HG03045 (cell line): ENCODE measurements at regions not wholly inside any gene's neighbourhood (a gene's known extent, or its start where the extent isn't known, plus 50 kb on each side); places are given as distances from the start of the nearest gene placed in this dataset.
"Not testable (repeated sequence)": the region's sequence is repeated elsewhere in the genome, so short reads cannot be mapped to it uniquely, and the experiment has no call there.

ENCODE experiments used
- ATAC-seq: cut with Tn5 transposase; IDR thresholded peaks from one replicate; pipeline ENCODE4 v1.9.1; 2021; ENCODE audit warnings: mild to moderate bottlenecking, moderate library complexity; ENCODE audit not compliant: unreplicated experiment

DNA sequence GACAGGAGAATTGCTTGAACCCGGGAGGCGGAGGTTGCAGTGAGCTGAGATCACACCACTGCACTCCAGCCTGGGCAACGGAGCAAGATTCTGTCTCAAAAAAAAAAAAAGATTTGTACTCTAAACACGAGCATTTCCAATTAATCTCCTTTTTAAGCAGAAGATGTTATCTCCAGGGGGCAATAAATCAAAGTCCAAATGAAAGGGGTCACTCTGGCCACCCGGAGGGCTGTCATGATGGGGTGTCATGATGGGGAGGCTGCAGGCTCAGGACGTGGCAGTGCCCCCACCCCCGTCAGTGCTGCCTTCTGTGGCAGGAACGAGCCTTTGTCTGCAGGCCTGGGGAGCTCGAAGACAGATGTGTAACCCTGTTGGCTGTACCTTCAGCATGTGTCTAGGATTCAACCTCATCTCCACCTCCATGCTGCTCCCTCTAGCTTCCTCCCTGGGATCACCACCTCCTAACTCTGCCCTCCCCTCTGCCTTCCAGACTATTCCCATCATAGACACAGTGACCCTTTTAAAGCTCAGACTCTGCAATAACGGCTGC, 76.9 kb upstream of the YWHAQ start:
- no peak for ATAC-seq

GRCh38 chr2:9708683-9709538, 78.1 kb upstream of the YWHAQ start:
- no peak for ATAC-seq

- no peak for ATAC-seq
These were observed 78.9 kb upstream of the YWHAQ start for GRCh38 chr2:9709539-9710285.

DNA sequence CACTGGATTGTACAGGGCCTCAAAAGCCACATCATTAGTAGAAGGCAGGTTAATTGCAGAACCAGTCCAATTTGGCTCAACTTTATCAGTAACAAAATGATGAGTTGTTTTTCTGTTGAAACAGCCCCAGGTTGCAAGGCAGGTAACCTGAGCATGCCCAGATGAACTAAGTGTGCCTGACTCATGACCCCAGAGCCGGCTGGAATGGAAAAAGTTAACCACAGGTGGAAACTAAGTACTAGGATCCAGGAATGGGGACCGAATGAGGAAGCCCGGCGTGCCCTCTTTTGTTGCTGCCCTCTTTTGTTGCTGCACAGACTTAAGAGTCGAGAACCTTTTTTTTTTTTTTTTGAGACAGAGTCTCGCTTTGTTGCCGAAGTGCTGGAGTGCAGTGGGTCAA, 79.5 kb upstream of the YWHAQ start:
- no peak for ATAC-seq

DNA sequence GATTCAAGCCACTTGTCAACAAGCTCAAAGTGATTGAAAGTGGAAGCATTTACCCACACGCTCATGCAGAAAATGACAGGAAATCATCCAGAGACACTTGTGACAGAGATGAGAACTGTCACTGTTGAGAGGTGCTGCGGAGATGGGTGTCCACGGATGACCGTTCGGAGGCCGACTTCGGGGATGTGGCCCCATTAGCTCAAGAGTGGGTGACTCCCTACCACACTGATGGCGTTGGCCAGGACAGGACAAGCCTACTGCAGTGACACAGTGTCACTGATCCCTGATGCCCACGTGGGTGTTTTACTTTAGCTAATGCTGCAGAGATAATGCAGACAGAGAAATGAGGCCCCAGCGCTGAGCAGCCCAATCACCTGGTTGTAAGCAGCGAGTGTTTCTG, 81.5 kb upstream of the YWHAQ start:
- ATAC-seq, result no peak

- no peak for ATAC-seq
These were observed 83.9 kb upstream of the YWHAQ start for GRCh38 chr2:9714630-9715214.

GRCh38 chr2:9715238-9715637, 84.4 kb upstream of the YWHAQ start:
- no peak for ATAC-seq

DNA sequence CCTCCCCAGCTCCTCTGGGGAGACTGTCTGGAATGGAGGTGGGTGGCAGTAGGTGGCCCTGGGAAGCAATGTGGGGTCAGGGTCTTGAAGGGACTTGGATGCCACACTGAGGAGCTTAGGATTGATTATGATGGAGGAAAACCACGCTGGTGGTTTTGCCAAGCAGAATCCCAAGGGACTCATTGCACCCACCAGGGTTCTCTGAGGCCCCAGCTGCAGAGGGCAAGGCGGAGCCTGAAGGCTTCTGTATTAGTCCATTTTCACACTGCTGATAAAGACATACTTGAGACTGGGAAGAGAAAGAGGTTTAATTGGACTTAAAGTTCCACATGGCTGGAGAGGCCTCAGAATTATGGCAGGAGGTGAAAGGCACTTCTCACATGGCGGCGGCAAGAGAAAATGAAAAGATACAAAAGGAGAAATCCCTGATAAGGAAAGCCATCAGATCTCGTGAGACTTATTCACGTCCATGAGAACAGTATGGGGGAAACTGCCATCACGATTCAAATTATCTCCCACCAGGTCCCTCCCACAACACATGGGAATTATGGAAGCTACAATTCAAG, 87.2 kb upstream of the YWHAQ start:
- no peak for ATAC-seq

GRCh38 chr2:9720352-9721093, 89.7 kb upstream of the YWHAQ start:
- no peak for ATAC-seq

GRCh38 chr2:9721344-9721743, 90.5 kb upstream of the YWHAQ start:
- ATAC-seq, result no peak

- ATAC-seq, result no peak
These were observed 91.7 kb upstream of the YWHAQ start for GRCh38 chr2:9722451-9722850.

DNA sequence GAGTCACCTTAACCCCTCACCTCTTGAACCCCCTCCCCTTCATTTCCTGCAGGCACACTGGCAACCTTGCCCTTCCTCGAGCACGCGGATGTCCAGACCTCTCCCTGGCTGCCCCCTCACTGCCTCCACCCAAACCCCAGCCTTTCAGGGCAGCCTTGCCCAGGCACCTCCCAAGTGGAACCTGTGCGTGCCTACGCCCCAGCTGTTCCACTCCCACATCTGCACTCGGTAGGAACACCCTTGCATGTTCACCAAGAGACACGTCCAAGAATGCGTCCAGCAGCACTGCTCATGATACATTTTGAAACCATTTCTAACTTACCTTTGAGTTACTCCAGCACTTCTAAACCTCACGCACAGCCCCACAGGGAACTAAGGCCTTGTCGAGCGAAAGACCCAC, 93.8 kb upstream of the YWHAQ start:
- no peak for ATAC-seq

DNA sequence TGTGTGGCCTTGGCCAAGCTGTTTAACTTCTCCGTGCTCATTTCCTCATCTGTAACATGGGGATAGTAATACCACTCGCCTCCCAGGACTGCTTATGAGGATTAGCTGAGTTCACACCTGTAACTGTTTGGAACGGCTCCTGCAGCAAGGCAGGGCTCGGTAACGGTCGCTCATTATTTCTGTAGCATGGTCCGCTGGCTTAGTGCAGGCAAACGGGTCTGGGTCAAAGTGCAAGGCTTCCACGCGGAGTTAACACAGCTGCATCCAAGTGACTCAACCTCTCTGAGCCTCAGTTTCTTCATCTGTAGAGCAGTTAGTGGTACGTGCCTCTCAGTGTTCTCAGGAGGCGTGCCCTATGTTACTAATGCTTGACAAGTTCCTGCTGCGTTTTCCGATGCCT, 94.3 kb upstream of the YWHAQ start:
- ATAC-seq, result no peak

DNA sequence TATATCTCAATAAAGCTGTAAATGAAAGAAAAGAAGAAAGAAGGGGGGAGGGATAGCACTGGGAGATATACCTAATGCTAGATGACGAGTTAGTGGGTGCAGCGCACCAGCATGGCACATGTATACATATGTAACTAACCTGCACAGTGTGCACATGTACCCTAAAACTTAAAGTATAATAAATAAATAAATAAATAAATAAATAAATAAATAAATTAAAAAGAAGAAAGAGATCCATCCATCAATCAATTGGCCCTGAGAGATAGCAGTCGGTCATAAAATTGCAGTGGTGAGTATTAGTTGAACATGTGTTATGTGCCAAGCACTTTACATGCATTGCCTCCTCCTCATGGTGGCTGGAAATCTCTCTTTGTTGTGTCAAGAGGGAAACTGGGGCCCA, 95.2 kb upstream of the YWHAQ start:
- ATAC-seq, result not testable (repeated sequence)

DNA sequence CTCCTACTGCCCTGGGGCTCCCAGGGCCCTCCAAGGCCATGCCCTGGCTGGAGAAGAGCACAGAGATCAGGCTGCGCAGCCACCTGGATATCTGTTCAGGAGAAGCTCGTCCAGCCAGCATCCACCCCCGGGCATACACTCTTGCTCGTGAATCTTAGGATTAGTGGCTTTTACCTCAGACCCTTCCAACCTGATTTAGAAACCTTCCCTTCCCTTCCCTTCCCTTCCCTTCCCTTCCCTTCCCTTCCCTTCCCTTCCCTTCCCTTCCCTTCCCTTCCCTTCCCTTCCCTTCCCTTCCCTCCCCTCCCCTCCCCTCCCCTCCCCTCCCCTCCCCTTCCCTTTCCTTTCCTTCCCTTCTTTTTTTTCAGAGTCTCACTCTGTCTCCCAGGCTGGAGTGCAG, 99.7 kb upstream of the YWHAQ start:
- ATAC-seq, result not testable (repeated sequence)

DNA sequence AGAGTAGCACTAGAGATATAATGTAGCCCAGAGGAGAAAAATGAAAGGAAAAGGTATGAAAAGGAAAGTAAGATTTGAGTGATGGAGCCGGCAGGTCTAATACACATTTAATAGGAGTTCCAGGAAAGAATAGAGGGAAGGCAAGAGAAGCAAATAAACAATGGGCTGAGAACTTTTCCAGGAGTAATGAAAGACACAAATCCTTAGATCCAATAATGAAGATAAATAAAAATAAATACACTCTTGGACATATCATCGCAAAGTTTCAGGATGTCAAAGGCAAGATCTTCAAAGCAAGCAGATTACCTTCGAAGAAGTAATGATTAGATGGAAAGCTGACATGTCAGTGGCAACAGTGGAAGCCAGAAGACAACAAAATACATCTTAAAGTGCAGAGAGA, 102.0 kb upstream of the YWHAQ start:
- no peak for ATAC-seq

GRCh38 chr2:9734308-9734707, 103.5 kb upstream of the YWHAQ start:
- no peak for ATAC-seq

DNA sequence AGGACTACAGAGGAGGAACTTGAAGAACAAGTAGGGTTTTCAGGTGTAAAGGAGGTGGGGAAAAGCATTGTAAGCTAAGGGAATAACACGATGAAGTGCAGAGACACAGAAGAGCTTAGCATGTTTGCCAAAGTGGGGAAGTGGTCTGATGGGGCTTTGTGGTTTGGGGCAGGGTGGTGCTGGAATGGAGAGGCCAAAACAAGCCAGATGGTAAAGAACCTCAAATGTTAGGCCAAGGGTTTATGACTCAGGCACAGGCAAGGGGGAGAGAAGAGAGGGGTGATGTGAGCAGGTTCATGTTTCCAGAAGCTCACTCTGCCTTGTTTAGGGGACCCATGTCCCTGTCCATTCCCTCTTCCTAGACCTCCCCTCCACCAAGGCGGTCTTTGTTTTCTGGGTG, 104.5 kb upstream of the YWHAQ start:
- ATAC-seq, result no peak

- no peak for ATAC-seq
These were observed 105.2 kb upstream of the YWHAQ start for GRCh38 chr2:9736021-9736420.

GRCh38 chr2:9737053-9737875, 106.0 kb upstream of the TAF1B start:
- no peak for ATAC-seq
